ENCODE measurements at regions not wholly inside any gene's neighbourhood (a gene's known extent, or its start where the extent isn't known, plus 50 kb on each side); places are given as distances from the start of the nearest gene placed in this dataset.
"Not testable (repeated sequence)": the region's sequence is repeated elsewhere in the genome, so short reads cannot be mapped to it uniquely, and the experiment has no call there.

DNA sequence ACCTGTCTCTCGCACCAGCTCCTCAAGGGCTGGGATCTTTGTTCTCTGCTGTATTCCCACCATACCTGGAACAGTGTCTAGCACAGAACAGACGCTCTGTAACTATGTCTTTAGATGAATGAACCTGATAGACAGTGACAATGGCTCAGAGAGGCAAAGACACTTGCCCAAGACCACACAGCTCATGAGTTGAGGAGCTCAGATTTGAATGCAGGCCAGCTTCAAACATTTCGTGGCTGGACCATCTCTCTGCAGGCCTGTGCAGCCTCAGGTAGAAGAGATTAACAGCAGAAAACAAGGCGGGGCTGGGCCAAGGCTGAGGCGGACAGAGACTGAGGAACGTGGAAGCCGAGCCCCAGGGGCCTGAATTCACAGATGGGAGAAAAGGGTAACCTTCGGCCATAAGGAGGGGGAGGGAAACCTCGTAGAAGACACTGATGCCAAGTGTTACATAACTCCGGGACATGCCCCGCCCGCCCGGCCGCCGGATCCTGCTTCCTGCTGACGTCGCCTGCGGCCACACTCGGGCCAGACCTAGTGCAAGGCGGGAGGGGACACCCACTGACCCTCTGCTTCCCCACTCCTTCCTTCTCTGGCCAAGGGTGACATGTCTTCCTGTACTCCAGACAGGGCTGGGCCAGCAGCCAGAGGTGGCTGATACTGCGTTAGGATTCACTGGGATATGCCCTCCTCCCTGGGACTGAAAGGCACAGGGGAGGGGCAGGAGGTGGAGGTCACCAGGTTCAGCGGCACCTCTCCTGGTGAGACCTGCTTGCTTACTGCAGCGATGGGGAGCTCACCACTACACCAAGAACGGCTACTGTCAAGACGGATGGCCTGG lies 86.8 kb downstream of the RFLNA start:
- DNase-seq (ENCODE audit: low spot score), result no peak

DNA sequence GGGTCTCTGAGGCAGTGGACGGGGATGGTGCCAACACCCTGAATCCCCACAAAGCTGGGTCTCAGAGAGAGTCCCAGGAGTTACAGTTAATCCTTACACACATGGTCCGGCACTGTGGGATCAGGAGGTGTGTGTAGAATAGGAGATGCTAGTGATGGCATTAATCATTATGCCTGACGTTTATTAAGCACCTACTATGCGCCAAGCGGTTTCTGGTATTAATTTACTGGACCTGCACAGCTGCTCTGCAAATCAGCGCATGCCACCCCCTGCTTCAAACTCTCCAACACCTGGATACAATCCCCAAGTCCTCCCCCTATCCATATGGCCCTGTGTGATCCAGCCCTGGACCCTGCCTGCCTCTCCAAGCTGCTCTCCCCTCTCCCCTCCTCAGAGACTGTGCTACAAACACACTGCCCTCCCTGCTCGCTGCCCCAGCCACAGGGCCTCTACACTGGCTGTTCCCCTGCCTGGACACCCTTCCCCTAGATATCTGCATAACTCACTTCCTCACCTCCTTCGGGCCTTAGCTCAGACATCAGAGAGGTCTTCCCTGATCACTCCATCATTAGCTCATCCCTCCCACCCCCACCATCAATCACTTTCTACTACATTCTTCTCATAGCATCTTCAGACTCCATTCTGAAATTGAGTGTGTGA lies 86.0 kb downstream of the RFLNA start:
- DNase-seq (ENCODE audit: low spot score), result no peak

DNA sequence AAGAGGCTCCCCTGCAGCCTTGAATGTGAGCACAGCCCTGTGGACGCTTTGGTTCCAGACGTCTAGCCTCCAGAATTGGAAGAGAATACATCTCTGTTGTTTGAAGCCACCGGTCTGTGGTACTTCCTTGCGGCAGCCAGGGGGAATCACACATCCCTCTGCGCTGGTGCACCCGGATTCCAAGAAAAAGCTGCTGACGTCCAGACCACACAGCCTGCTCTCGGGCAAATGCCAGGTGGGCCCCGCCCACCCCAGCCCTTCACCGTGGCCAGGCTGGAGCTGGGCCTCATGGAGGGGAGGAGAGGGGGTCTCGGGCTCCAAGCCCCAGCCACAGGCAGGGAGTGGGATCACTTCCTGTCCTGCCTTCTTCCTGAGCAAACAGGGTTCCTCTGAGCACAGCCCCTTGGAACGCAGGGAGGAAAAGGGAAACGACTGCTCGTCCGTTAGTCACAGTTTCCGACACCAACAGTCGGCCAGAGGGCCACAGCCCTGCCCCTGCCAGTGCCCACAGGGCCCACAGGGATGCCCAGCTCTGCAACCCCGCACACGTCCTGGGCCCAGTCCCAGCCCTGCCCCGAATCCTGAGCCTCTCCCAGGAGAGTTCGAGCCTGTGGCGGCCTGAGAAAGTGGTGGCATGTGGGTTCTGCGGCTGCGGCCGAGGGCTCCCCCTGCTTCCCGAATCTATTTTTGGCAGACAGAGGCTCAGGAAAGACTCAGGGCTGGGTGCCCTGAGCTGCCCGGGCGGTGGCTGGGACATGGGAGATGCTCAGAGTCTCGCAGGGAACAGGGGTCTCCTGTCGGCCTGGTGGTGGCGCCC lies 85.3 kb downstream of the RFLNA start:
- DNase-seq (ENCODE audit: low spot score), result no peak

DNA sequence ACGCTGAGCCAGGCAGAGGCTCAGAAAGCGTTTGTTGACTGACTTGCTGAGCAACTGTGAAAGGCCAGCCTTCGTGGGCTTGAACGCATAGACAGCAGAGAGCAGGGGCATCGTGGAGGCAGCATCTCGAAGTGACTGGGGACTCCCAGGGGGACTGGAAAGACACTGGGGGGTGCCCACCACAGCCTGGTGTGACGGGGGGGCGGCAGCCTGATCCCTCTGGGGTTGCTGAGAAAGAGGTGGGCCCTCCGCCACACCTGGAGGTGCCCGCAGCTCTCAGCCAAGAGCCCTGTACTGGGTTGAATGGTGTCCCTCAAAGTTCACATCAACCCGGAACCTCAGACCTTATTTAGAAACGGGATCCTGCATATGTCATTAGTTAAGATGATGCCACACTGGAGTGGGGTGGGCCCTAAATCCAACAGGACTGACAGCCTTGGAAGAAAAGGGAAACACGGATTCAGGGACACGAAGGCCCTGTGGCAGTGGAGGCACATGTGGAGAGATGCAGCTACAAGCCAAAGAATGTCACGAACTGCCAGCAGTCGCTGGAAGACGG lies 84.6 kb downstream of the RFLNA start:
- no peak for DNase-seq (ENCODE audit: low spot score)

DNA sequence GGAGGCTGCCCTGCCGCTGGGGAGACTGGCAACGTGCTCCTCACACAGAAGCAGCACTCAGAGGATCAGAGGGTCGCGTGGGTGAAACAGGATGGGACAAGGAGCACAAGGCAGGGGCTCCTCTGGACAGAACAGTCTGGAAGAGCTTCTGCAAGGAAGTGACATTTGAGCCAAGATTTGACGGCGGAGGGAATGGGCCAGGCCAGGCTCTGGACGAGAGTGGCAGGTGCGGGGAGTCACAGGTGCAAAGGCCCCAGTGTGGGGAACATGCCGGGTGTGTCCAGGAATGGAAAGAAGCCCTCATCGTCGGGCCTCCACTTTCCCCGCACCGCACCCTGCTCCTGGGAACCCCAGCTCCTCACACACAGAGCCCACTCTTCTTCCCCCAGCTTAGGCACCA lies 84.0 kb downstream of the RFLNA start:
- no peak for DNase-seq (ENCODE audit: low spot score)

DNA sequence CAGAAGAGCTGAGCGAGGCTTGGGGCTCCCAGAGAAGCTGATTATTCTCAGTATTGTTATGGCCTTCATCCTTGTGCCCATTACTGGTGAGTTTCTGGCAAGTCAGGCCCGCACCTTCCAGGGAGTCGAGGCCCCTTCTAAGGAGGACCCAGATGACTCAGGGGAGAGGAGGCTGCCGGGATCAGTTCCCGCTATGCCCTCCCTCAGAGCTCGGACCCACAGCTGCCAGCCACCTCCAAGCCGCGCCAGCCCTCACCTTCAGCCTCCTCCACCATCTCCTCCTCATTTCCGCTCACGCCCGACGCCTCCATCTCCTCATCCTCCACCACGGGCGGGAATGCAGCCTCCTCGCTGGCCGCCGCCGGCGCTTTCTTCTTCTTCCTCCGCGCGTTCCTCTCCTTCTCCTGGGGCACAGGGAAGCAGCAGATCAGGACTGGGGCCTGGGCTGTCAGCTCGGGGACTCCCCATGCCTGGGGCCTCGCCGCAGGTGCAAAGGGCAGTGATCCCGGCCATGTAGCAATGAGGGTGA lies 83.2 kb downstream of the RFLNA start:
- DNase-seq (ENCODE audit: low spot score), result no peak

DNA sequence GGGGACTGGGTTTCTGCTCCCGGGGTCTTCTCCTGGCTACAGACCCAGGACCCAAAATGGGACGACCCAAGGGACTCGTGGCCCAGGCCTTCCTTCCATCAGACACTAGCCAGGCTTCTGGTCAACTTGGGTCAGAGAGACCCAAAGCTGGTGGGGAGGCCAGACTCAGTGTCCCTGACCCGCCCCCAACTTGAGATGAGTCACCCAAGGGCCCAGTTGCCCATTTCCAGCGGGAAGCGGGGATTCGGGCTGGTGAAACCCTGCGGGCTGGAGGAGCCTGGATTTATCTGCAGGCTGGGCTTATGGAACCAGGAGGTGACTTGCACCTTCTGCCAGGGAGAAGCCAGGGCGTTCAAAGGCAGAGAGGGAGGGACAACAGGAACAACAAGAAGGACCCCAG lies 81.5 kb downstream of the RFLNA start:
- no peak for DNase-seq (ENCODE audit: low spot score)

DNA sequence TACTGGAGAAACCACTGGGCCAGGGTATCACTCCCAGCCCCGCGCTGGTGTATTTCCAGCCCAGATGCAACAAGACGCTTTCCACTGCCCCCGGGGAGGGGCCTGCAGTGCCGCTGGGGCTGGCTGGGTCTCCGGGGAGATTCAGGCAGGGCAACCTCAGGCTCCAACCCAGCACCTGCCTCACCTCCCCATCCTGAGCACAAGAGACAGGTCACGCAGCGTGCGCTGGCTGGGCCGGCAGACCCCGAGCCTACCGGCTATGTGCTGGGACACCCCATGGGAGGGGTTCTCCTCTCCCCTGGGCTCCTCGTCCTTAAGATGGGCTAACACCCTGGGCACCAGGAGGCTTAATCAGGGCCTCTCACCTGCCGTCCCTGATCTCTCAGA lies 80.9 kb downstream of the RFLNA start:
- DNase-seq (ENCODE audit: low spot score), result no peak

DNA sequence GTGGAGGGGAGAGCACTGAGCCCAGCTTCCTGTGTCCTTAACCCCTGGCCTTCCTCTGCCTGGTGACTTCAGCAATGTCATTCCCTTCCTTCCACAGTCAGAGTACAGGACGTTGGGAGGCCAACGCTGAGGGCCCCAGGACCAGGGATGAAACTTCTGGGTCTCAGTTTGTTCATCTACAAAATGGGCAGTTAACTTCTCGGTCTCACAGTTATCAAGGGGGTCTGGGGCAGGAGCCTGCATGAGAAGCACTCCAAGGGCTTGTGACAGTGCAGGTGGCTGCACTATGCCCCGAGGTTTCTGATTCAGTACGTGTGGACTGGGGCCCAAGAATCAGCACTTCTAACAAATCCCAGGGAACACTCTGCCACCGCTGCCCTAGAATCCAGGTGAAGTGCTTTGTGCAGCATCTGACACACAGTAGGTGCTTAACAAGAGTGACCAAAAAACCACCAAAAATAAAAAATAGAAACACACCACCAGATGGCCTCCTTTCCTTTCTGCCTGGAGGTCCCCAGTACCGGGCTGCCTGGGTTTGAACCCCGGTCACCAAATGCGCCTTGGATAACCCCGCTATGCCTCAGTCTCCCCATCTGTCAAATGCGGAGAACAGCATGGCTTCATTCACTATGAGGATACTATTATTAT lies 80.4 kb downstream of the RFLNA start:
- no peak for DNase-seq (ENCODE audit: low spot score)

DNA sequence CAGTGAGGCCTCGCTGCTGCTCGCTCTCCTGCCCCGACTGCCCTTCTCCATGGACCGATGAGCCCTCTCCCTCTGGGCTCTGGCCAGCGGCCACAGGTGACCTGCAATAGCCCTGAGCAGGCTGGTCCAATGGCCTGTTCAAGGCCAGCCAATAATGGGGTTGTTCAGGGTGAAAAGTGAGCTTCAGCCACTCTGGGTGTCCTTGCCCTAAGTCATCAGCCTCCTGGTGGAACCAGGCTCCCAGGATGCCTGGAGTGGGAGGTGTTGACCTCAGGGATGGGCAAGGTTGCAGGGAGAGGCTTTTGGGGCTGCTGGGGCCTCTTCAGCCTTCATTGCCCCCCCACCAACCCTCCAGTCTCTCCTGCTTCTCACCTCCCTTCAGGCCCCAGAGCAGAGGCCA lies 79.7 kb downstream of the RFLNA start:
- DNase-seq (ENCODE audit: low spot score), result no peak

DNA sequence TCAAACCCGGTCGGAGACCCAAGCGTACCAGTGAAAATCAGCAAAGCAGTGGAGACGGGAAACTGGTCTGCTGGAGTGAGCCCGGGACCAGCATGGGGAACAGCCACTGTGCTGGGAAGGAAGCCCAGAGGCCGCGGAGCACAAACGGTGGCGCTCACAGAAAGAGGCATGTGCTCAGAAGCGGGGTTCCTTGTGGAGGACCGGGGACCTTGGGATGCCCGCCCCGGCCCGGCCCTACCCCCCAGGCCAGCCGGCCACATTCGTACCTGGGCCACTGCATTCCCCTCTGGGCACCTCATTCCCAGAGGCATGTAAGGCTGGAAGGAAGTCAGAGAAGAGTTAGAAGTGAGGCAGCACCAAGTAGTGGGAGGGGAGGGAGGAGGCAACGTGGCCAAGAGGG lies 79.3 kb downstream of the RFLNA start:
- DNase-seq (ENCODE audit: low spot score), result no peak

DNA sequence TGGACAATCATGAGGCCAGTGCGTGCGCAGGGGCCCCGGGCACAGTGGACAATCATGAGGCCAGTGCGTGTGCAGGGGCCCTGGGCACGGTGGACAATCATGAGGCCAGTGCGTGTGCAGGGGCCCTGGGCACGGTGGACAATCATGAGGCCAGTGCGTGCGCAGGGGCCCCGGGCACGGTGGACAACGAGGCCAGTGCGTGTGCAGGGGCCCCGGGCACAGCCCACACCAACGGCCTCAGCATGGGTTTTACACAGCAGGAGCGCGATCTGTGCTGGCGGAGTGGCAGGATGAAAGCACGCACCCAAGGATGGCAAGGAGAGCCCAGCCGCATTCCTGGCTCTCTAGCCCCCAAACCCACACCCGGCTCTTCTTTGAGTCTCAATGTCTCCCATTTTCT lies 78.8 kb downstream of the RFLNA start:
- not testable (repeated sequence) for DNase-seq (ENCODE audit: low spot score)

DNA sequence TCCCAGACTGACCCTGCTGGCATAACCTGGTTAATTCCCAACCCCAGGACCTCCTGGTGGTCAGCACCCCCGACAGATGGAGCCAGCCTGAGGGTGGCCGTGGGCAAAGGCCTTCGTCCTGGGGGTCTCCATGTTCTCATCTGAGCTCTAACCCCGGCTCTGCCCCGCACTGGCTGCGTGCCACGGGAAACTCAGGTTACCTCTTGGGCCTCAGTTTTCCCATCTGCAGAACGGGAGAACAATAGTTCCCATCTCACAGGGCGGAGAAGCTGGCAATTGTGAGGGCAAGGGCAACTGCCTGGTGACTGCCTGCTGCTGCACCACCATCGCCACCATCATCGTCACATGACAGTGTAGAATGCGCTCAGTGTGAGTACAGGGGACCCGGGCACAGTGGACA lies 77.9 kb downstream of the RFLNA start:
- no peak for DNase-seq (ENCODE audit: low spot score)

DNA sequence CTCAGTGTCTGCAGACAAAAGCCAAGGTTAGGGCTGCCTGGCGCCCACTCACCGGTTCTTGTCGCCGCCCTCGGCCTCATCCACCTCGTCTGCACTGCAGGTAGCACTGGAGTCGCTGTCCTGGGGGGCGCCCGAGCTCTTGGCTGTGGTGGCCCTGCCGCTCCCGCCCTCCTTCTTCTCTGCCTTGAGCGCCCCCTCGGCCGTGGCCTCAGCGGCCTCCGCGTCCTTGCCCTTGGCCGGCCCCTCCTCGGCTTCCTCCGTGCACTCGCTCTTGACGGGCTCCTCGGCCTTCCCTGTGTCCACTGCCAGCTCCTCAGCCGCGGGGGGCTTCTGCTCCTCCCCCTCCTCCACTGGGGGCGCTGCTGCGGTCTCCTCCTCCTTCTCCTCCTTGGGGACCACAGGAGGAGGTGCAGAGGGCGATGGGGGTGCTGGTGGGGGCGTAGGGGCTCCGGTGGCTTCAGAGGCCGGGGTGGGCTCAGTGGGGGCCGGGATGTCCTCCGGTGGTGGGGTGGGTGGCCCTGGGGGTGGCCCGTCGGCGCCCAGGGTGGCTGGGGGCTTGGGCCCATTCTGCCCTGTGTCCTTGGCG lies 77.2 kb downstream of the RFLNA start:
- DNase-seq (ENCODE audit: low spot score), result no peak

DNA sequence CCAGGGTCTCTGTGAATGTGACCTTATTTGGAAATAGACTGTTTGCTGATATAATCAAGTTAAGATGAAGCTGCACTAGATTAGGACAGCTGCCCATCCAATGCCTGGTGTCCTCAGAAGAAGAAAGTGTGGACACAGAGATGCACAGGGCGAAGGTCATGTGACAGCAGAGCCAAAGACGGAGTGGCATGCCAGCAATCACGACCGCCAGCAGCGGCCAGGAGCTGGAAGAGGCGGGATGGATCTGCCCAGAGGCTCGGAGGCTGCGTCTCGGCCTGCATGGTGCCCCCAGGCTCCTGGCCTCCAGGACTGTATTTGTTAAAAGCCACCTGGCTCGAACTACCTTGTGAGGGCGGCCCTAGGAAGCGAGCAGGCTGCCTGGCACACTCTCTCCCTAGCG lies 76.5 kb downstream of the RFLNA start:
- DNase-seq (ENCODE audit: low spot score), result no peak

DNA sequence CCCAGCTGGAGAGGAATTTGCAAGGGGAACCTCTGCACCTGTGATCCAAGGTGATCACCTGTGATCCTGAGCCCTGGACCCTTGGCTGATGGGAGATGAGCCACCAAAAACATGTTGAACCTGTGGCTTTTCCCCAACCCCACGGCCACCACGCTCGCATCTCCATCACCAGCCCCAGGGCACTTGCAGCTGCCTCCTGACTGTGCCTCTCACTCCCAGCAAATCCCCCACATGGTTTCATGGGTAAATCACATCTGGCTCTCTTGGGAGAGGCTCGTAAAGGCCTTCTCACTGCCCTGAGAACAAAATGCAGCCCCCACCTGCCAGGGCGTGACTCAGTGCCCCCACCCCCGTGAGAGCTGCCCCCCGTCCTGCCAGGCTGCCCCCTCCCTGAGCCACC lies 76.0 kb downstream of the RFLNA start:
- DNase-seq (ENCODE audit: low spot score), result no peak

DNA sequence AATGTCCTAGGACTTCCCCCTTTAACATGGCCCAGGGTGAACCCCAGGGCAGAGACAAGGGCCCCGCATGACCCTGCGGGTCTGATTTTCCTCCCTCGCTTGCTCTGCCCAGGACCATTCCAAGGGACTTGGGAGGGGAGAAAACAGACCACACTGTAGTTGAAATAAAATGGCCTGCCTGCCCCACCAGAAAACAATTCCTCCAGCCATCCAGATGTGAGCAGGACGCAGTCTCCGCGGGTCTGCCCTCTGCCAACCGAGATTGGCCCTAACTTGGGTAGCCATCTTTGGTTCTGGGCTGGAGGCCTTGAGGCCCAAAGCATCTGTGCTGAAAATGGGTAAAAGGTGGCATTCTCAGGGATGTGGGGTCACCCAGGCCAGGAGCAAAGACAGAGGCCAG lies 75.5 kb downstream of the RFLNA start:
- DNase-seq (ENCODE audit: low spot score), result no peak

DNA sequence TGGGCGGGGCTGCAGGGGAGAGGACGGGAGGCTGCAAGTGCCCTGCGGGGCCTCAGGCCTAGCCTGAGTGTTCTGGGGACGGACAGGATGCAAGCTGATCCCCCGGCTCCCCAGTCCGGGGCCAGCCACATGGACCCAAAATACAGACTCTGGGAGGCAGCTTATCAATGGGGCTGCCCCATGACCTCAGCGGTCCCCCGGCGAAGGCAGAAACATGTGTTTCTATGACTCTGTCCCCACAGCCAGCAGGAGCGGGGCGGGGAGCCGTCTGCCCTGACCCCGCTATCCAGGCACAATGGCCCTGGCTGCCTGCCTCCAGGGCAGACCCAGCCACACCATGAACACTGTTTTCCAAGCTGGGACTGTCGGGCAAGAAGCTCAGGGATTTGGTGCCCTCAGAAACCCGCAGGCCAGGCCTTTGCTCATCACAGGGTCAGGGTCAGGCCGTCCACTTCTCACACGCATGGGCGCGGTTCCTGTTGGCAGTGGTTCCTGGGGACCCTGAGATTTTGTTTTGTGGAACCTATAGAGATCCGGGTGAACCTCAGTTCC lies 75.0 kb downstream of the RFLNA start:
- no peak for DNase-seq (ENCODE audit: low spot score)

DNA sequence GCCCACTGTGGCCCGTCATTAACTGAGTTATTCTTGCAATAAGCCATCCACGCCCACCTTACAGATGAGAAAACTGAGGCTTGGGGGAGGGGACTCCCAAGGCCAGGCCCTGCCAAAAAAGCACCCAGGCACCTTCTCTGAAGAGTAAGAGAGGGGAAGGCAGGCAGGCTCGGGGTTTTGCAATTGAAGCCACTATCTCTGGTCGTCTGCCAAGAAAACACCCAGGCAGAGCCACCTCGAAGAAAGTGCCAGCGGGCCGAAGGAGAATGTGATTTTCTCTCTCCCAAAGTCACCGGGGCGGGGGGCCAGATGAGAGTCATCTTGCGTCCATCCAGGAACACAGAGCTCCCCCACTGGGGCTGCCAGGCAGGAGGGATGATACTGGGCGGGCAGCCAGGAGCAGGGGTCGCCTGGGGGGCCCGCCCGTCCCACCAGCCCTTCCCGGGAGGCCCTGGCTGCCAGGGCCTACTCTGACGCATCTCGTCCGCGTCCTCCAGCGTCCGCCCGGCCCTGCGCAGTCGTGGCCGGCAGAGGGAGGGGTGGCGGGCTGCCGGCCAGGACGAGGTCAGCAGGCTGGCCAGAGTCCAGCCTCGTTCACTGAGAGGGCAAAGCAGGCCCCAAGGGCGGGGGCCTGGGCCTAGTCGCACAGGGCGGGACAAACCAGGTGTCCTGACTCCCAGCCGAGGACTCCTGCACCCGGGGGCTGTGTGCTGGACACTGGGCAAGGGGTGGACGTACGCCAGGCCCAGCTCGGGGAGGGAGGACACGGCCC lies 74.3 kb downstream of the RFLNA start:
- DNase-seq (ENCODE audit: low spot score), result no peak

DNA sequence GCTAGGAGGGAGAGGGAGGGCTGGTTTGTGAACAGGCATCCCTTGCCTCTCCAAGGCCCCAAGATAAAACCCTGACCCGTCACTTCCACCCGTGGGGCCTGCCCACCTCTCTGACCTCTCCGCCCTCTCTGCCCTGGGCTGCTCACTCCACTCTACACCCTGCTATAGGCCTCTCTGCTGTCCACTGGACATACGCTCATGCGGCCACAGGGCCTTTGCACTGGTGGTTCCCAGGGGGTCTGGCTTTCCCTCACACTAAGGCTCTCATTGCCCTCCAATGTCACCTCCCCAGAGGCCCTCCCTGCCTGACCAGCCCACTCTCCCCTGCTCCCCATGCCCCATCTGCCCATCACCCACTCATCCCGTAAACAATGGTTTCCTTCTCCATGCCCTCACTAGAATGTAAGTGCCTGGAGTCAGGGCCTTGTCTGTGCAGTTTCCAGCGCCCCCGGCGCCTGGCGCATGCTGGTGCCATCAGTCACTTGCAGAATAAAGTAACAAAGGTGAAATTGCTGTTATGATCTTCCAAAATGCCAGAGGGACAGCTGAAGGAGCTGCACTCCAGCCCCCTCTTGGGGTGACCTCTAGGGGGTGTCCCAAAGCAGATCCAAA lies 73.6 kb downstream of the RFLNA start:
- no peak for DNase-seq (ENCODE audit: low spot score)
